H9 (cell line): ENCODE measurements at regions not wholly inside any gene's neighbourhood (a gene's known extent, or its start where the extent isn't known, plus 50 kb on each side); places are given as distances from the start of the nearest gene placed in this dataset.

Source experiments
- DNase-seq: peaks from one replicate; pipeline ENCODE4 v3.0.0-alpha.2; 2017
- H2AFZ ChIP-seq: one replicate; pipeline ENCODE4 v1.6.1; 2013; ENCODE audit warnings: mild to moderate bottlenecking, low read length, control low read depth, moderate library complexity
- H2AK5ac ChIP-seq: 2 replicates; pipeline ENCODE4 v1.6.1; 2013; ENCODE audit warnings: low read length, control low read depth, mixed read lengths; ENCODE audit not compliant: insufficient read length
- H2BK120ac ChIP-seq: one replicate; pipeline ENCODE4 v1.6.1; 2013; ENCODE audit warnings: low read depth, mild to moderate bottlenecking, low read length, control low read depth, inconsistent platforms; ENCODE audit not compliant: poor library complexity, severe bottlenecking
- H2BK12ac ChIP-seq: 2 replicates; pipeline ENCODE4 v1.6.1; 2013; ENCODE audit warnings: low read length, control low read depth, mixed read lengths, low read depth; ENCODE audit not compliant: insufficient read length
- H2BK15ac ChIP-seq: 2 replicates; pipeline ENCODE4 v1.6.1; 2013; ENCODE audit warnings: low read depth, low read length, control low read depth
- H2BK20ac ChIP-seq: one replicate; pipeline ENCODE4 v1.6.1; 2013; ENCODE audit warnings: low read depth, mild to moderate bottlenecking, low read length, control low read depth, inconsistent platforms; ENCODE audit not compliant: poor library complexity, severe bottlenecking
- H2BK5ac ChIP-seq: 2 replicates; pipeline ENCODE4 v1.6.1; 2013; ENCODE audit warnings: low read length, control low read depth, mixed read lengths; ENCODE audit not compliant: insufficient read length
- H3K14ac ChIP-seq: 2 replicates; pipeline ENCODE4 v1.6.1; 2013; ENCODE audit warnings: low read length, control low read depth; ENCODE audit not compliant: insufficient read depth
- H3K18ac ChIP-seq: 2 replicates; pipeline ENCODE4 v1.6.1; 2013; ENCODE audit warnings: low read depth, mild to moderate bottlenecking, mixed read lengths, low read length, control low read depth; ENCODE audit not compliant: insufficient read length
- H3K23ac ChIP-seq: 2 replicates; pipeline ENCODE4 v1.6.1; 2013; ENCODE audit warnings: low read length, control low read depth, mixed read lengths, low read depth; ENCODE audit not compliant: insufficient read length
- H3K23me2 ChIP-seq: 2 replicates; pipeline ENCODE4 v1.6.1; 2013; ENCODE audit warnings: low read depth, mild to moderate bottlenecking, mixed read lengths, low read length, control low read depth; ENCODE audit not compliant: insufficient read length, poor library complexity, severe bottlenecking
- H3K27ac ChIP-seq: 2 replicates; pipeline ENCODE4 v1.5.1; 2013; ENCODE audit warnings: low read length, control low read depth, mixed read lengths, low read depth; ENCODE audit not compliant: insufficient read length
- H3K27me3 ChIP-seq: 2 replicates; pipeline ENCODE4 v1.6.1; 2013; ENCODE audit warnings: low read length, control low read depth, inconsistent platforms; ENCODE audit not compliant: insufficient read depth
- H3K4ac ChIP-seq: 2 replicates; pipeline ENCODE4 v1.6.1; 2013; ENCODE audit warnings: low read depth, mild to moderate bottlenecking, control low read depth, inconsistent platforms, low read length, moderate library complexity
- H3K4me1 ChIP-seq: 2 replicates; pipeline ENCODE4 v1.6.1; 2013; ENCODE audit warnings: low read length, control low read depth, inconsistent platforms; ENCODE audit not compliant: insufficient read depth
- H3K4me2 ChIP-seq: 2 replicates; pipeline ENCODE4 v1.6.1; 2013; ENCODE audit warnings: low read length, control low read depth, mixed read lengths; ENCODE audit not compliant: insufficient read length, insufficient read depth
- H3K56ac ChIP-seq: 2 replicates; pipeline ENCODE4 v1.6.1; 2013; ENCODE audit warnings: low read depth, mild to moderate bottlenecking, mixed read lengths, low read length, control low read depth; ENCODE audit not compliant: insufficient read length
- H3K79me1 ChIP-seq: 2 replicates; pipeline ENCODE4 v1.6.1; 2013; ENCODE audit warnings: low read depth, mild to moderate bottlenecking, moderate library complexity, low read length, control low read depth, inconsistent platforms; ENCODE audit not compliant: insufficient read depth, poor library complexity, severe bottlenecking
- H3K79me2 ChIP-seq: 2 replicates; pipeline ENCODE4 v1.6.1; 2013; ENCODE audit warnings: low read length, control low read depth, inconsistent platforms; ENCODE audit not compliant: insufficient read depth
- H3K9ac ChIP-seq: 2 replicates; pipeline ENCODE4 v1.6.1; 2013; ENCODE audit warnings: low read length, control low read depth, mixed read lengths; ENCODE audit not compliant: insufficient read length; ENCODE audit errors: extremely low read depth
- H3K9me3 ChIP-seq: one replicate; pipeline ENCODE4 v1.6.1; 2013; ENCODE audit warnings: low read depth, low read length, inconsistent platforms; ENCODE audit not compliant: control insufficient read depth
- H3T11ph ChIP-seq: one replicate; pipeline ENCODE4 v1.6.1; 2013; ENCODE audit warnings: mild to moderate bottlenecking, low read length, control low read depth, inconsistent platforms
- H4K20me1 ChIP-seq: one replicate; pipeline ENCODE4 v1.6.1; 2013; ENCODE audit not compliant: control insufficient read depth, insufficient read length, insufficient read depth
- H4K5ac ChIP-seq: 2 replicates; pipeline ENCODE4 v1.6.1; 2013; ENCODE audit warnings: low read depth, mild to moderate bottlenecking, mixed read lengths, low read length, control low read depth; ENCODE audit not compliant: insufficient read length
- H4K8ac ChIP-seq: replicated peaks from 2 replicates; pipeline ENCODE4 v1.6.1; 2013; ENCODE audit warnings: low read length, control low read depth, mixed read lengths, low read depth; ENCODE audit not compliant: insufficient read length
- H4K91ac ChIP-seq: 2 replicates; pipeline ENCODE4 v1.6.1; 2013; ENCODE audit warnings: low read depth, mild to moderate bottlenecking, moderate library complexity, mixed read lengths, low read length, control low read depth; ENCODE audit not compliant: insufficient read length
- H3K27ac Mint-ChIP-seq, 3 experiments: 2 replicates in 2 of 3; 3 replicates in 1 of 3; pipeline ENCODE4 v1.8.0; 2020 to 2021; ENCODE audit warnings: mixed read lengths in 3 of 3, mild to moderate bottlenecking in 1 of 3, moderate library complexity in 1 of 3
- H3K27me3 Mint-ChIP-seq: 2 replicates; pipeline ENCODE4 v1.8.0; 2021; ENCODE audit warnings: low read depth, mild to moderate bottlenecking, moderate library complexity, mixed read lengths
- H3K36me3 Mint-ChIP-seq, 3 experiments: 2 replicates in 2 of 3; 3 replicates in 1 of 3; pipeline ENCODE4 v1.8.0; 2020 to 2021; ENCODE audit warnings: low read depth in 3 of 3, mixed read lengths in 3 of 3; ENCODE audit not compliant: insufficient read depth in 1 of 3
- H3K4me1 Mint-ChIP-seq, 2 experiments: 2 replicates each; pipeline ENCODE4 v1.8.0; 2020; ENCODE audit warnings: mixed read lengths in 2 of 2
- H3K4me3 Mint-ChIP-seq, 2 experiments: 2 replicates in 1 of 2; 3 replicates in 1 of 2; pipeline ENCODE4 v1.8.0; 2020 to 2021; ENCODE audit warnings: mild to moderate bottlenecking in 2 of 2, mixed read lengths in 2 of 2, moderate library complexity in 1 of 2
- H3K9me3 Mint-ChIP-seq, 2 experiments: 2 replicates in 1 of 2; 3 replicates in 1 of 2; pipeline ENCODE4 v1.8.0; 2020; ENCODE audit warnings: mild to moderate bottlenecking in 2 of 2, mixed read lengths in 2 of 2, moderate library complexity in 1 of 2
- WGBS: extraction: QIAGEN DNeasy Blood & Tissue Kit; methylation state at CpG from one replicate; pipeline ENCODE4 v1.1.7; 2013; ENCODE audit warnings: missing lambda C conversion rate, low lambda C conversion rate, mixed read lengths; ENCODE audit not compliant: insufficient read length; ENCODE audit errors: extremely low coverage; 5-methylcytosine and 5-hydroxymethylcytosine counted together
- TF ChIP-seq, protein P1 (sequence below): fragments of 200-600 bp; sonication (generic); conservative IDR thresholded peaks from 3 replicates; pipeline ENCODE4 v1.8.0; 2021; ENCODE audit warnings: antibody characterized with exemption, mild to moderate bottlenecking

DNA sequence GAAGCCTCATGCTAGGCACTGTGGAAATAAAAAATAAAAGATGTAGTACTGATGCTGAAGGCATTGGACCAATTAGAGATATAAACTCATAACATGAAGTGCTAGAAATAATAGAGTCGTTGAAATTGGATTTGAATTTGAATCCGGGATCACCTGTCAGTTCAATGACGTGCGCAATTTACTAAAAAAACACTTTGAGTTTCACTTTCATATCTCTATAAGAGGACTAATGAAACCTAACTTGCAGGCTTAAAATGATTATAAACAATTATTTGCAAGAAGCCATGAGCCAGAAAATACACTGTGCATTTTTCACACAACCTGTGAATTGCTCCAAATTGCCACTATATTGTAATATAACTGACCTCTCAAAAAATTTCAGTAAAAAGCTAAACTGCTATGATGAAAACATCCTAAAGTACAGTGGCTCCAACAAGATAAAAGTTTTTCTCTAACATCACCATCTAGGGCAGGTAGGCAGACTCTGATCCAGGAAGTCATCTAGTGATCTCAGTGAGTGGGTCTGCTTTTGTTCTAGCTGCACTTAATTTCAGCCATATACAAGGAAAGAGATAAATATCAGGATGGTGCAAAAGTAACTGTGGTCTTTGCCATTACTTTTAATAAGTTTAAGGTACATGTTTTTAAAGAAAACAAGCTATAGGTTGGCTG is 440.2 kb downstream of the CNTN6 start:
- Mint-ChIP-seq H3K27me3 (no peaks in the 10 kb centered on the region), H3K4me1 (peaks cover 0 to 3% of the 10 kb centered on the region in 2 experiments; a peak in 1 of 4 replicates), H3K9me3 (peaks cover 11 to 14% of the 10 kb centered on the region in 2 experiments), H3K27ac (no peak overlapping the region), H3K36me3 (peaks cover 5 to 10% (median 6%) of the 10 kb centered on the region in 3 experiments), H3K4me3 (no peak overlapping the region)
- Histone ChIP-seq H3K4me2 (no peak overlapping the region), H3K4ac (no peak overlapping the region), H2AK5ac (no peak overlapping the region), H2BK12ac (no peak overlapping the region), H3K79me2 (no peaks in the 10 kb centered on the region), H2BK15ac (no peak overlapping the region), H3K27ac (no peak overlapping the region), H3K23ac (no peak overlapping the region), H3K18ac (no peak overlapping the region), H2BK5ac (no peak overlapping the region), H4K5ac (no peak overlapping the region), H3K4me1 (no peaks in the 10 kb centered on the region), H3K79me1 (no peaks in the 10 kb centered on the region), H3K14ac (no peak overlapping the region), H2AFZ (no peak overlapping the region), H3K27me3 (no peaks in the 10 kb centered on the region), H3K9me3 (no peaks in the 10 kb centered on the region), H3K9ac (no peak overlapping the region), H3K23me2 (no peaks in the 10 kb centered on the region), H2BK120ac (no peak overlapping the region), H4K8ac (no peak overlapping the region), H3T11ph (no peak overlapping the region), H4K20me1 (no peaks in the 10 kb centered on the region), H2BK20ac (no peak overlapping the region), H4K91ac (no peak overlapping the region), H3K56ac (no peak overlapping the region)
- no CpG with 5 or more reads among the region's 4 CpGs for WGBS
- DNase-seq, result no peak
- TF ChIP-seq, protein P1, sequence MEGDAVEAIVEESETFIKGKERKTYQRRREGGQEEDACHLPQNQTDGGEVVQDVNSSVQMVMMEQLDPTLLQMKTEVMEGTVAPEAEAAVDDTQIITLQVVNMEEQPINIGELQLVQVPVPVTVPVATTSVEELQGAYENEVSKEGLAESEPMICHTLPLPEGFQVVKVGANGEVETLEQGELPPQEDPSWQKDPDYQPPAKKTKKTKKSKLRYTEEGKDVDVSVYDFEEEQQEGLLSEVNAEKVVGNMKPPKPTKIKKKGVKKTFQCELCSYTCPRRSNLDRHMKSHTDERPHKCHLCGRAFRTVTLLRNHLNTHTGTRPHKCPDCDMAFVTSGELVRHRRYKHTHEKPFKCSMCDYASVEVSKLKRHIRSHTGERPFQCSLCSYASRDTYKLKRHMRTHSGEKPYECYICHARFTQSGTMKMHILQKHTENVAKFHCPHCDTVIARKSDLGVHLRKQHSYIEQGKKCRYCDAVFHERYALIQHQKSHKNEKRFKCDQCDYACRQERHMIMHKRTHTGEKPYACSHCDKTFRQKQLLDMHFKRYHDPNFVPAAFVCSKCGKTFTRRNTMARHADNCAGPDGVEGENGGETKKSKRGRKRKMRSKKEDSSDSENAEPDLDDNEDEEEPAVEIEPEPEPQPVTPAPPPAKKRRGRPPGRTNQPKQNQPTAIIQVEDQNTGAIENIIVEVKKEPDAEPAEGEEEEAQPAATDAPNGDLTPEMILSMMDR, result no peak
